OCI-M1 (cell line): ENCODE measurements at regions not wholly inside any gene's neighbourhood (a gene's known extent, or its start where the extent isn't known, plus 50 kb on each side); places are given as distances from the start of the nearest gene placed in this dataset.

Experiments used
- DNase-seq: peaks from one replicate; lab custom pipeline; 2025; lab: John Stamatoyannopoulos, UW

DNA sequence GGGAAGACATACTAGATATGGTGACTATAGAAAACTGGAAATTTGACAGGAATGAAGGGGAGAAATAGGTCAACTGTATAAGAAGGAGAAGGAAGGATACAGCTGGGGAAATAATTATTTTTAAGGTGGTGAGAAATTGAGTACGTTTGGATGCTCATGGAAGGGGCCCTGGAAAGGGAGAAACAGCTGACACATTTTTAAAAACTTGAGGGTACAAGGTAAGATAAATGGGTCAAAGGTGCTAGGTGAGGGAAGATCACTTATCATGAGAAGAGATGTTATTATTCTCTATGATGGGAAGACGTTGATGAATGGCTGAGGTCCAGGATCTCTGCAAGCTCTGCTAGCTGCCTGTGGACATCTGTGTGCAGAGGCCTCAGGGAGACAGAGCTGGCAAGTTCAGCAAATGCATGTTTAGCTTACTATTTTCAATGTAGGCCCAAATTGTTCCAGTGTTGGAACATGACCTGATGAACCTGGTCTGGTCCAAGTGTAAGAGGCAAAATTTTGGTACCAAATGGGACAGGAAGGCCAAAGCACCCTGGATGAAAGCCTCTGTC lies 181.7 kb downstream of the MTRR start:
- DNase-seq, result no peak

DNA sequence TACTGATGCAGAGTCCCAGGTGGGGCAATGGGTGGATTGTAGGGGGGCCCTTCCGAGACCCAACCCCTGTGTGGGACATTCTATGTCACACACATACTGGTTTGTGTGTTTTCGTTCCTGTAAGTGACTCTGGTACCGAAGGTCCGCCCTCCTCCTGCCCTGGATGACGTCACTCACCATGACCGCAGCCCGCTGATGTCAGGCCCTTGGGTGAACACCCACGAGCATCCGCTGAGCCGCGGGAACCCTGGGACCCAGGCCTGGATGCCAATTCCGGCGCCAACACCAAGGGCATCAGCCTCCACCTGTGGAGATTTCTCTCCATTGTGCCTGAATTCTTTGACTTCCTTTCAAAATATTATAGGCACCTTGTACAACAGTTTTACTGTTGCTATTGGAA lies 184.3 kb downstream of the MTRR start:
- DNase-seq, result no peak

DNA sequence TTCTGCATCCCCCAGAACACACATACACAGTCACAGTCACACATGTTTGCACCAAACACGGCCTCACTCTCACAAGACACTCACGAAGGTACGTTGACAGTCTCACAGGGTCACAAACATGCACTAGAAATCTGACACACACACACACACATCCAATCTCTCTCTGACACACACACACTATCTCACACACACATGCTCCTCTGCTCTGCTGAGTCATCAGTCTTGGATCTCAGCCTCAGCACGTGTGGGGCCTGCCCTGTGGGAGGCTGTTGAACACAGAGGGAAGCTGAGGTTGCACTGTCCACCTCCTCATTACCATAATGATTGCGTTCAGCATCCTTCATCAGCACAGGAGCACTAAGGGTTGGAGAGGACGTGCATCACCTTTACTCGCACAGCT lies 188.8 kb downstream of the MTRR start:
- DNase-seq, result peak; percentile 77

DNA sequence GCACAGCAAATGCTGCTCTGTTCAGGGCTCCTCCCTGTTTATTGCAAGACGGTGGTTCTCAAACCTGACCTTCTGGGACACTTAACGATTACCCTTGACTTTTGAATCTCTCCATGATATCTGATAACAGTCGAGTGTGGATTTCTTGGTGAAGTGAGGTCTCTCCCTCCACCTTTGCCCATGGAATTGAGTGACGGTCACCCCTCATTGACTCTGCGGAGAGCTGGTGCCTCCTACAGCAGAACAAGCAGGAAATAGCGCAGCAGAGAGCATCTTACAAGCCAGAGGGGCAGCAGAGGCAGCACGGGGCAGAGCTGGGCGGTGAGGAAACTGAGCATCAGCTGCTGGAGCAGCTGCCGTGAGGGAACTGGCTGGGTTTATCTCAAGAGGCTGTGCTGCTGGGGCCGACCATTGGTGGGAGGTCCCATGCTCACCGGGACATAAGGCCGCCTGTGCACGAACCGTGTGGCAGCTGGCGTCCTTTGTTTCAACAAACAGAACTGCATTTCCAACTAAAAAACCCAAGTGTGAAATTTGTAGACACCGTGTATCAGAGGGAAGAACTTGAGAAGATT lies 189.8 kb downstream of the MTRR start:
- no peak for DNase-seq

DNA sequence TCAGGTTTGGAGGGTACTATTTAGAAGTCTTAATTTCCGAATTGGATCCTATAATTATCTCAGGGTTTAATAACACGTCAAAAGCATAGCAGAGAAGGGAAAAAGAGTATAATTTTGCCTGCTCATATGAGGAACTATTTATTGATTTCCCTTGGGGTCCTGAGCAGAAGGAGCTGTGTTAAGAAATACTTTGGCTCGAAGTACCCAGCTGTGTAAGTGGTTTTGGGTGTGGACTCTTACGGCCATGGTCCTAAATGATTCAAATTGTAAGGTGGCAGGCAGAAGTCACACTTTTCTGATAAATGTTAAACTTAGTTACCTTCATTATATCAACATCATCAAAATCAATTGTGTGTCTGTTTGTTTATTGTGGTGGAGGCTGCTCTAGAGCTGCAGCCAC lies 190.4 kb downstream of the MTRR start:
- DNase-seq, result no peak

DNA sequence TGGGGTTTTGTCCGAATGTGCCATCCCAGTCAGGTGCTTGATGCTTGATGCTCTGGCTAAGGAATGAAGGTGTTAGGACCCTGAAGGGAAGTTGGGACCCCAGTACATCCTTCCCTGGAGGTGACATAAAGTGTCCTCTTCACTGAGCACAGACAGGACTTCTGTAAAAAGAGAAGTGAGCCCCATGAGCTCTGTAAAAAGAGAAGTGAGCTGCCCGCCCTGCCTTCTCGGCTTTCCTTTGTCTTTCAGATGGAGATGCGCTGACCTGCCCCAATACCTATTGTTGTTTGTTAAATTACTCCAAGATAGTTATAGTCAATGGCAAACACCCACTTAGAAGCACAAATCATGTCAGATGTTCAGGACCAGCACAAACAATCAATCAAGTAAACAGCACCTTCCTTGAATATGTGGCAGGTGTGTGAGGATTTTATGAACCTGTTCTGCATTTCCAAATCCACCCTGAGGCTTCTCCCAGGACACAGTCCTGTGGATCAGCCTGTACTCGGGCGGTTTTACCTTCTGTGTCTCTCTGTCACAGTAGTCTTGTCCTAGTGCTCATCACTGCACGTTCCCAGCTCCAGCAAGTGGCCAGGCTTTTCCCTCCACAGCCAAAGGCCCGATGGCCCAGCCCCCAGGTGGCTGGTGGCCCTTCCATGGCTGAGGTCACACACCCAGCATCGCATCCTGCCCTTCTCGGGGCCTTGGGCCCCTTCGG lies 191.4 kb downstream of the MTRR start:
- DNase-seq, result no peak

DNA sequence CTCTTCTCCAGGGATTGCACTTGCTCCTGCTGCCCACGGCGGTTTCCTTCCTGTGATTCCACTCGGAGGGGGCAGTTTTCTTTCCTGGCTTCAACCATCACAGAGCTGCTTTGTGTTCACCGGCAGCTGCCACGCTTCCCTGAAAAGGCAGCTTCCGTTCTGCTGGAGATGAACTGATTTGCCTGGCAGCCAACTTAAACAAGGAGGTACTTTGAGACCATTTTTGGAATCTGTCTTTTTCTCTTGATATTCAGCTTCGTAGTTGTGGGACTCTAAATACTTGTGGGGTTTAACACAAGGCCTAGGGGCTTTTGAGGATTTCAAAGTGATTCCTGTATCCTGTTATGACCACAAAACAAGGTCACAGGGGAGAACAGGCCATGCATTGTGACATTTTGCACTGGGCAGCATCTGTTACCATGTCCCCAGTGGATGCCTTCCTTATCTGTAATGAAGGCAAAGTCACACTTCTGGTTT lies 192.0 kb downstream of the MTRR start:
- DNase-seq, result no peak

DNA sequence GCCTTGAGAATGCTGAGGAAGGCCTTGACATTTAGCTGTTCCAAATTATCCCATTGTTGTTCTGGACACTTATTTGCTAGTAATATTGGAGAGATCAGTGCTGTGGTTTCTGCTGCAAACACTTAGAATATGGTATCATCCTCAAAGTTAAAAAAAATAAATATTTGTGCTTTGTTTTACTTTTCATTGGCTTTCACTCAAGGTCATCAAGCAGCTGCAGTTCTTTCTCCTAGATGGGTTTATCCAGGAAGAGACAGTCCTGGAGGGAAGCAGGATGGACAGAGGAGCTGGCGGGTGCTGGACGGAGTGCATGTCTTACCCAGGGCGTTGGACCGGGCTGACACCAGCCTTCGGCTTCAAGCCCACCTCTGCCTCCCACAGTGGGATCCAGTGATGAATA lies 193.6 kb downstream of the MTRR start:
- DNase-seq, result no peak

DNA sequence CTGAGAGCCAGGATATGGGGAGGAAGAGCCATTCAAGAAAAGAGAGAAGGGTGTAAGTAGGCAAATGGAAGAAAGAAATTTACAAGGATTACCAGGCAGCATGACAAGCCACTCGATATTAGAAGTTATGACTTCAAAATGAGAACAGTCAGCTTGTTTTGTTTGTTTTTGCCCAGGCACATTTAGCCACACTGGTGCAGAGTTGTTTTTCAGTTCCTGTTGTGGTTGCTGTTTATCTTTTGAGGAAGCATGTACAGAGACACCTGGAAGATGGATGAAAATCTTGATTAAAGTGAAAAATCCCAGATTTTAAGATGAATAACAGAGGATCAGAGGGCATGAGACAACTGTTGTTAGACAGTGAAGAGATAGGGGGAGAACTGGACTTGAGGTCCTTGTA lies 199.1 kb downstream of the MTRR start:
- no peak for DNase-seq

DNA sequence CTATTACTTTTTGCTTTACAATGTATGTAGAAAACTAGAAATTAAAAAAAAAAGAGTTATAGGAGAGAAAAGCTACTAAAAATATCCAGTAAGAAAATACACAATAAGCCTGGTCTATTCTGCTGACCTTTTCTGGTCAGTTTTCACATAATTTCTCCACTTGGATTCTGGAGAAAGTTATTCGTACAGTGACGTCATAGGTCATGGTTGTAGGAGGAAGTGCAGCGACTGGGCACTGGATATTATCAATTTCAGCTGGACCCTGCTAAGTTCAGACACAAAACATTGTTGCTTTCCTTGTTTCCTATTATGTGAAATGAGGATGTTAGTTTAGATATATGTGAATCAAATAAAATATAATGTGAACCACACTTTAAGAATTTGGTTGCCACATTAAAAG lies 201.2 kb downstream of the MTRR start:
- no peak for DNase-seq

DNA sequence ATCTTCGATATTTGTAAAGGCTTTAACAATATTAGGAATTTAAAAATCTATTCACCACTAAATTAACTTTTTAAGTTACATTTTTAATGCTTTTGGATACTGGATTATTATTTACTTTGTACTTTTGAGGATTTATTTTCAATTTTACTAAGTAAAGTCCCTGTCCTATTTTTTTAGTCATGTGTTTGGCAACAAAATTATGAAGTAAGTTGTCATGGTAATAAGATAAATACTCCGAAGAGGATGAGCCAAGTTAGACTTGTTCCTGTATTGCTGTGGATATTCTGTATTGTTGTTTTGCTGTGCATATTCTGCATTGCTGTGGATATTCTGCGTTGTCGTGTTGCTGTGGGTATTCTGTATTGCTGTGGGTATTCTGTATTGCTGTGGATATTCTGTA lies 210.1 kb downstream of the MTRR start:
- DNase-seq, result no peak

DNA sequence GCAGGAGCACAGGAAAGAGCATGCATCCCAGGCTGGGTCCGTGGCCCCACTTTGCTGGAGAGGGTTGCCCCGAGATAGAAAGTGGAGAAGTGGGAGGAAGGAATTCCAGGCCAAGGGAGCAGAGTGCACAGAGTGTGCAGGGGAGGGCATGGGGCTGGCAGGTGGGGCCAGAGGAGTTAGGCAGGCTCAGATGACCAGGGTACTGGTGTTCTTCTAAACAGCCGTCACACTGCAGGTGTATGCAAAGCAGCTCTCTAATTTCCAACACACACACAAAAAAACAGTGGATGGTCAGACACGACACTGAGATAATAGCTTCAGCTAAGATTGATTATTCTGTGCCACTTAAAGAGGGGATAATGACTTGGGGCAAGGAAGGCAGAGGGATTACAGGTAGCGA lies 212.2 kb downstream of the MTRR start:
- DNase-seq, result no peak

DNA sequence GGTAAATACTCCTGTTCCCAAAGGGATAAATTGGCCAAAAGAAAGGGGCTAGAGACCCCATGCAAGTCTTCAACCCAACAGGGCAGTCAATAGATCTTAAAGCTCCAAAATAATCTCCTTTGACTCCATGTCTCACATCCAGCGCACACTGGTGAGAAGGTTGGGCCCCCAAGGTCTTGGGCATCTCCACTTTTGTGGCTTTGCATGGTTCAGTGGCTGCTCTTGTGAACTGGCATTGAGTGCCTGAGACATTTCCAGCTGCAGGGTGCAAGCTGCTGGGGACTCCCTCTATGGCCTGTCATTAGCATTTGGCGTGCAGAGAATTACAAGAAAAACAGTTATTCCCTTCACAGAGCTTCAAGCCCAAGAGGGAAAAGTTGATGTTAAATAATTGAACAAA lies 224.7 kb downstream of the MTRR start:
- DNase-seq, result no peak

DNA sequence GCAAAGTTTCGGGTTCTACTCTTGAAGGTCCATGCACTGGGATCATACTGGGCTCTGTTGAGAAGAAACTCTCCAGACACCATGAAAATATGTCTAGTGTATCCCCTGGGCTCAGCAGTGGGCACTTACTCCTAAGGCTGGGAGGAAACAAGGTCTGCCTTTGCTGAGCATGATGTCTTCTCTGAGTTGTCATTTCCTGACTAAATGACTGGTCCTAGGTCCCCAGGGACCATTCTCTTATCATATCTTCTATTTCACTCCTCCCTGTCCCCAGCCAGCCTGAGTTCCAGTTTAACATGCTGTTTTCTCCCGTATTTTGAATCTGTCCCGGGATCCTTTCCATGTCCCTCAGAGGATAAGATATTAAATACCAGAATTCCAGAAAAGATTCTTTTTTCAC lies 225.4 kb downstream of the MTRR start:
- no peak for DNase-seq

DNA sequence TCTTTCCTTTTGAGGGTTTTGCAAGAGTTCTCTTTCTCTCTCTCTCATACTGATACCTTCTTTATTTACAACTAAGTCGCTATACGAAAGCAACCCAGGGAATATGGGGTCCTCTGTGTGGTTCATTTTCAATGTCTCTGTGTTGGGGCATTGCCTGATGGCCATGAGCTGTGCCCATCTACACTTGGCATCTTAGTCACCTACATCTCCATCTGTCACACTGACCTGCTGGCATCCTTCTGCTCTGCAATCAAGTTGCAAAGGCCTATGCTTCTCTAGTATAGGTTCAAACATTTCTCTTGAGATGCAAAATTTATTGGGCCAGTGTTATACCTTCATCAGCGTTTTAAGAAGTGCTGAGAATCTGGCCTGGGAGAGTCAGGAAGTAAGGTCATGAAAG lies 228.2 kb downstream of the MTRR start:
- no peak for DNase-seq

DNA sequence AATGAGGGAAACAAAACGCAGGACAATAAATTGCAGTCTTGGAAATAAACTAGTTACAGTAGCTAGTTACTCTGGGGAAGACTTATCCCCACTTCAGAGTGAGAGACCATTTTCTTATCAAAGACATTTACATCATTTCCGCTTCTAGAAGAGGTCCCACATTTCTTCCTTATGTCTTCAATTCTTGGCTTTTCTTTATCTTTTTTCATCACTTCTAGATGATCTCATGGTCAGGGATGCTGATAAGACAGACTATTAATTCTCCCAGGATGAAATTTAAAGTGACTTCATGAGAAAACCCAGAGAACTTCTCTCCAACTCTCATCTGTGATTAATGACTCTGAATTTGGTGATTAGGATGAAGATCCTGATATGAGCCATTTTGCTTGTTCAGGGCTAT lies 229.1 kb downstream of the MTRR start:
- DNase-seq, result no peak

DNA sequence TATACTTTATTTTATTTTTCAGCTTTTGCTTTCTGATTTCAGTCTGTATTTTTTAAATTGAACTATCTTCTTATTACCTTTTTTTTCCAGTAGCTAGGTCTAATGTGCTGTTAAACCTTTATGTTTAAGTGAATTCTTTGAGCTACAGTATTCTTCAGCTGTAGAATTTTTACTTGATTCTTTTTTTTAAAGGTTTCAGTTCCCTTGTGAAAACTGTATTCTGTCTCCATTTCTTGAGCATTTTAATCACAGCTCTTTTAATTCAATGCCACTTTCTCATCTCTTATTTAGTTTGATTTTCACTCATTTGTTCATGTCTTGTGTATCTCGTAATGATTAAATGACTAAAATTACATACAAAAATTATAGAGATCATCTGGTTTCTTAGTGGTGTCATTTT lies 233.8 kb downstream of the MTRR start:
- no peak for DNase-seq

DNA sequence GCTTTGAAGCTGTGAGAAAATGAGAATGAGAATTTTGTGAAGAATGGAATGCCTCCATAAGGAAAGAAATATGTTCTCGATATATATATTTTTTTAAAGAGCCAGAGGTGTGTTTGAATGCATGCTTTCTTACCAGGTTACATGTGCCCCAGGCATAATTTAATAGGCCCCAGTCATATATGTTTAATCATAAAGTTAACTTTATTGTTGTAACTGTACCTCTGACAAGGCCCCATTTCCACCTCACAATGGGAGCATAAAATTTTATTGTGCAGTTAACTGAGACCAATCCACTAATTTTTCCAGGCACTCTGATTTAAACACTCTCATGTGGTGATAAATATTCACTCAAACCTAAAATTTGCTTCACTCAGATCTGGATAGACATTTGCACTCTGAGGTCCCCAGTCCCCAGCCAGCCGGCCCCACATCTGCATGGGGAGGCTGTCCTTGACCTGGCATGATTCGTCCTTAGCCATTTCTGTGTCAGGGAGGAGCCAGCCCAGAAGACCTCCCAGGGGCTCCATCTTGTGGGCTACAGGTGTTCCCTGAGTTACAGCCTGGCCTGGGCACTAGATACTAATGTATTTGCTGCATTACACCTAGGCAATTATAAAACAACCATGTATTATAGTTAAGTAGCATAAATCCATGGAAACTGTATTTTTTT lies 245.8 kb downstream of the MTRR start:
- no peak for DNase-seq

DNA sequence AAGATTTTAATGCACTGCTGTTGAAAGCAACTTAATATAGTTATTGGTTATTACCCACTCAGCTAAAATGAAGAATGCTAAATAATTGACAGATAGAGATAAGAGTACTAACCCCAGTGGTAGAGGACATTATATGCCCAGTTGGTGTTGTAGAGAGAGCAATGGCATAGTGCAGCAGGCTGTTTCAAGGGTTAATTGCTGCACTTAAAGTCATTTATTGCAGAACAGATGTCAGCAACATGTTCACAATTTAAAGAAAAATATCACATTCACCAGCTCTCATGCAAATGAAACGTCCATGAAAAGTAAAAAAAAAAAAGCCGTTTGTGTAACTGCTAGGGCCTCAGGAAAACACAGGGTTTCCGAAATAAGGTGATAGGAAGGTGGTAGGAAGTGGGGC lies 254.6 kb downstream of the MTRR start:
- no peak for DNase-seq

DNA sequence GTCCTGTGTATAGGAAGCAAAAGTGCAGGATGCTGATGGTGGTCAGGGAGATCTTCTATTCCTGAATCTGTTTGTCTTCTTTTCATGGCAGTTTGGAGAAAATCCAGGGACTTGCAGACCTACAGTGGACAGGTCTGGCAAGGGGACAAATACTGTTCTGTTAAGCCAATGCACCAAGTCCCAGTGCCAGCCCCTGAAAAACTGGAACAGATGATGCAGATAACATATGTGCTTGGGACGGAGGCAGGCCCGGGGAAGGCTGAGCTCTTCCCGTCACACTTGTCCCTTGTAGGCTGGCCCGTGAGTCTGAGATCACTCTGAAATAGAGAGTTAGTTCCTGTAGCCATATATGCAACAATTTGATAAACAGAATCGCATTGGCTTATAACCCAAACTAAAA lies 265.7 kb downstream of the MTRR start:
- no peak for DNase-seq

DNA sequence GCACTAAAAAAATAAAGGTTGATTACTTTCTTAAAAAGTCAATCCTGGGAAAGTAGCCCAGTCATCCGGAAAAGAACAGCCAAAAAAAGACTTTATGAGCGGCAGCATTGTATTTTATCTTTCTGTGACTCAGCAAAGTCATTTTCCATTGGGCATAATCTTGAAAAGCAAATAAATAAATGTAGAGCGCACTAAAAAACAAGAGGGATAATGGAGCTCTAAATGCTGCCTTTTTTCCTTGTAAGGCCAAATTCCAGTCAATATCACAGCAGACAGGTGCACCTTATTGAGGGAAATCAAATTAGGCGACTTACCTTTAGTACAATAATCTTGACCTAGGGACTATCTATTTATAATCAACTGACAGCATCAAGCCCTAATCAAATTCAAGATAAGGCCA lies 266.8 kb downstream of the MTRR start:
- DNase-seq, result no peak

DNA sequence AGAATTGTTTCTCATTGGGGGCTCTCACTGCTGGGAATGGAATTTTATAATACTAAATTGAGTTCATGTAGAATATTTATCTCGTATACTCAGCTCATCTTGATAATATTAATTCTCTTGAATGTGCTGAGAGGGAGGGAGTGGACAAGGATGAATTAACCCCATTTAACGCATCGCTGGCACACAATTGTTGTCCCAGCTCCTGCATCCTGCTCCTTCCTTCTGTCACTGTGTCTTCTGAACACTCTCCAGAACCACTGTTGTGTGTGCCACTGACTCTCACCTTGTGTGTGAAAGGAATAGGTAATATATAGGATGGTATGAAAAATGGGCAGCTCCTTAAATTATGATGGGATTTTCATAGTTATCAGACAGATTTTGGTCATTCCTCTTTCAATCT lies 267.3 kb downstream of the MTRR start:
- DNase-seq, result no peak

DNA sequence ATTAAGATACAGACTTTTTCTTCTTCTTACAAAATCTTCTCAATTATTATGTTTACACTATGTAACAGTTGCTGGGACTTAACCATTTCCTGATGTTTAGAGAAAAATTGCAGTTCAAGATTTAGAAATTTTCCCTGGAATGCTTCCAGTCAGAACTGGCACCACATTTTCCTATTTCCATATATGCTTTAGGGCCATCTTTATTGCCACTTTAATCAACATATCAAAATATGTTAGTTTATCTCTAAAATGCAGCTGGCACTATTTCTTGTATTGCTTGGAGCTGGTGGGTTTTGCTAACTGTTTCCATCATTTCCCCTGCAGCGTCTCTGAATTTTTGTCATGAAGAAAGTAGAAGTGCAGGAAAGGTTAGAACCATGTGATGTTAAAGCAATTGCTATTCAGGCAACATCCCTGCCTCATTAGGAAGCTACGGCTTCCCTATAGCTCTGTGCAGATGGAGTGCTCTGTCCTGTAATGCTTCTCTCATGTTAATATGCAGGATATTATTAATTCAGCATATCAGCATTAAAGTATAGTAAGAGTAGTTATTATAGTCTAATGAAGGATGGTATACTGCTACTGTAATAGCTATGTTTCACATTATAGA lies 269.1 kb downstream of the MTRR start:
- DNase-seq, result no peak
